Caco-2 (cell line): ENCODE measurements at regions not wholly inside any gene's neighbourhood (a gene's known extent, or its start where the extent isn't known, plus 50 kb on each side); places are given as distances from the start of the nearest gene placed in this dataset.

Source experiments
- BruUV-seq: library from RNA; stranded (reverse); fragments of 400-500 nt; replicated peaks from 2 replicates; lab custom pipeline; 2021; lab: Mats Ljungman, UMichigan
- CTCF ChIA-PET: fragments of 300-600 bp; sonication (Branson Sonifier 250); formaldehyde crosslinking; loops from one replicate; lab custom pipeline; 2022; ENCODE audit warnings: antibody characterized with exemption; lab: Charles Lee
- POLR2A ChIA-PET: fragments of 300-600 bp; sonication (Branson Sonifier 250); formaldehyde crosslinking; loops from one replicate; lab custom pipeline; 2022; ENCODE audit warnings: antibody characterized with exemption; lab: Charles Lee
- DNase-seq, 2 experiments: peaks; one replicate each; pipeline versions ENCODE4 v3.0.0 to v3.0.0-alpha.2; 2020 to 2022
- H3K27me3 ChIP-seq: replicated peaks from 2 replicates; pipeline ENCODE4 v1.6.0; 2011; ENCODE audit warnings: low read length; ENCODE audit not compliant: control insufficient read depth, insufficient read depth
- H3K36me3 ChIP-seq: 2 replicates; pipeline ENCODE4 v1.5.1; 2011; ENCODE audit warnings: low read length; ENCODE audit not compliant: control insufficient read depth, insufficient read depth
- H3K4me1 ChIP-seq: fragments of 250-450 bp; sonication (Bioruptor Pico); 2 replicates; pipeline ENCODE4 v1.5.1; 2020; ENCODE audit warnings: mild to moderate bottlenecking
- H3K4me3 ChIP-seq: 2 replicates; pipeline ENCODE4 v1.5.1; 2011; ENCODE audit warnings: low read depth, mild to moderate bottlenecking, control low read depth, low read length
- H3K9me3 ChIP-seq: fragments of 250-450 bp; sonication (Bioruptor Pico); 2 replicates; pipeline ENCODE4 v1.5.1; 2020; ENCODE audit warnings: mild to moderate bottlenecking, moderate library complexity
- H3K27ac Mint-ChIP-seq: one replicate; pipeline ENCODE4 v1.8.0; 2022; ENCODE audit warnings: mixed read lengths; ENCODE audit not compliant: unreplicated experiment
- H3K27me3 Mint-ChIP-seq: one replicate; pipeline ENCODE4 v1.8.0; 2022; ENCODE audit warnings: mixed read lengths; ENCODE audit not compliant: insufficient read depth, unreplicated experiment
- H3K36me3 Mint-ChIP-seq: one replicate; pipeline ENCODE4 v1.8.0; 2022; ENCODE audit warnings: mild to moderate bottlenecking, mixed read lengths; ENCODE audit not compliant: insufficient read depth, unreplicated experiment
- H3K4me1 Mint-ChIP-seq: one replicate; pipeline ENCODE4 v1.8.0; 2022; ENCODE audit warnings: low read depth, mixed read lengths; ENCODE audit not compliant: unreplicated experiment
- H3K4me3 Mint-ChIP-seq: one replicate; pipeline ENCODE4 v1.8.0; 2022; ENCODE audit warnings: mild to moderate bottlenecking, moderate library complexity, mixed read lengths; ENCODE audit not compliant: unreplicated experiment
- H3K9me3 Mint-ChIP-seq: one replicate; pipeline ENCODE4 v1.8.0; 2022; ENCODE audit warnings: mixed read lengths; ENCODE audit not compliant: unreplicated experiment
- CTCF ChIP-seq, 2 experiments: fragments of 200-600 bp in 1 of 2; IDR thresholded peaks; 1 replicate in 1 of 2; 2 replicates in 1 of 2; pipeline versions ENCODE4 v1.5.1 to v1.8.0; 2011 to 2022; ENCODE audit warnings: antibody characterized with exemption in 1 of 2, control low read depth in 1 of 2, inconsistent platforms in 1 of 2, low read depth in 1 of 2, low read length in 1 of 2, mild to moderate bottlenecking in 1 of 2, moderate library complexity in 1 of 2; ENCODE audit not compliant: insufficient read depth in 1 of 2, severe bottlenecking in 1 of 2, unreplicated experiment in 1 of 2
- intact Hi-C: fragments of 100-400 bp; cut with micrococcal nuclease; formaldehyde crosslinking; loops from one replicate; pipeline ENCODE4 v1.10.0; 2022; ENCODE audit not compliant: unreplicated experiment

DNA sequence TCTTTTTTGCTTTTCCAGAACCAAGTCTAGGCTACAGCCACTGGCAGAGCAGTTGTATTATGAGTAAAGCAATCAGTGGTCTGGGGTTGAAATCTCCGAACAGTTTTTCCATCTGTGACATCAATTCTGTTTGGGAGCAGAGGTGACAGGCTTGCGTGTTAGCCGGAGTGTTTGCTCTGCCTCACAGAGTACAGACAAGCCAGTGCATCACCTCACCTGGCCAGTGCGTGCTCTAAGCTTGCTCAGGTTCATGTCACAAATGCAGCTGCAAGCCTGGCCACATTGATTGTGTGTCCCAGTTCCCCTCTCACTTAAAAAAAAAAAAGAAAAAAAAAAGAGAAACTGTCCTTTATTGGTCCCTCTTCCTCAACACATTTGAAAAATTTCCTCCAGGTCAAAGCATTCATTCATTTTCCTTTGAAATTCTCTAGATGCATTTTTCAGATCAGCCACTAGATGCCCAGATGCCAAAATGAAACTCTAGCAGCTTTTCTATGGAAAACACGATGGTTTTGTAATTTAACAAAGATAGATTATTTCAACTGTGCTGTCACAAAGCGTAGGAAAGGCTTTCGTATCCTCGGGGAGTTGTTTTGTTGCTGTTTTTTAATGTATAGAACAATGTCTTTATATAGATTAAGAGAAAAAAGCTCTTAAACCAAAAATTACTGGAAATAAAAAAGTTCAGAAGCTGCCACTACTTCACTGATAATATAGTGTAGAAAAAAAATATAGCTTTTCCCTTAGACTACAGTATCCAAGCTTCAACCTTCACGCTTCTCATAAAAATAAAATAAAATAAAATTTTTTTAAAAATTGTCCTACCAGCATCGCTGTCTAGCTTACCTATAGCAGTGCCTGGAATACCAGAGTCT, 585.5 kb downstream of the TLE1 start:
- H3K36me3 Mint-ChIP-seq = no peaks in the 10 kb centered on the region
- H3K27ac Mint-ChIP-seq = no peak overlapping the region
- ChIA-PET CTCF (no interaction called here), POLR2A (no interaction called here)
- H3K4me3 Mint-ChIP-seq = no peak overlapping the region
- intact Hi-C loops = no loop called here
- no peaks in the 10 kb centered on the region for H3K36me3 ChIP-seq
- no peak for TF ChIP-seq CTCF (IDR thresholded peaks at IDR 0.05; ENCODE audit: insufficient read depth in 1 of 2, low read depth in 1 of 2, low read length in 1 of 2, severe bottlenecking in 1 of 2, unreplicated experiment in 1 of 2)
- no peak overlapping the region for H3K4me3 ChIP-seq
- no peaks in the 10 kb centered on the region for H3K27me3 ChIP-seq
- no peaks in the 10 kb centered on the region for H3K4me1 Mint-ChIP-seq
- H3K4me1 ChIP-seq = no peaks in the 10 kb centered on the region
- H3K9me3 Mint-ChIP-seq = no peaks in the 10 kb centered on the region
- H3K27me3 Mint-ChIP-seq = no peaks in the 10 kb centered on the region
- H3K9me3 ChIP-seq = no peaks in the 10 kb centered on the region
- DNase-seq = no peak
- BruUV-seq = no TSS peak

DNA sequence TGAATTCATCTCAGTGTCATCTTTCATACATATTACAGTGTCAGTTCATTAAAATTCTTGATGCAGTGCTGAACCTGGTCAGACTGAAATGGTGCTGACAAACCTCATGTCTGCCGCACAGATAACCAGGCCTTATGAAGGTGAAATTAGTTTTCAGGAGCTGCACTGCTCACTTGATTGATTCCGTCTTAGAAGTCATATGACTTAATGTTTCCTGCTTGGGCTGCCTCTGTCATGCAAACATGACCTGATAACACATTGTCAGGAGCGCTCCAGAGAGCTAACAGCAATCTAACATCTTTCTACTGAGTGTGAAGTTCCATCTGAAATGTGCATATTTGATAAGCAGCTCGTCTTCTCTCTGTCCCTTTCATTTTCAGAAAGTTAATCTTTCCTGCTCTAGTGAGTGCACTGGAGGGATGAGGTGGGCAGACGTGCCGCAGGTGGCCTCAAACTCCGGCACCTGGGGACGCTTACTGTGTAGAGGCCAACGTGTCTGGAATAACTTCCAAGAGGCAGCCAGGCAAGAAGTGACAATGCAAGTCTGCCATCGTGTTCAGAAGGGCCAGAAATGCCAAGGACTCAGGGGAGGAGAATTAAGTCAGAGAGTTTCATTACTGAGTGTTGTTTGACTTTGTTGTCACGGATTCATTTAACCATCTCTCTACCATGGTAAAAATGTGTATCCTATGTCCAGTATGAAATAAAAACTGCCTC, 592.1 kb downstream of the TLE1 start:
- no peaks in the 10 kb centered on the region for H3K27me3 Mint-ChIP-seq
- H3K27ac Mint-ChIP-seq = no peak overlapping the region
- ChIA-PET CTCF (no interaction called here), POLR2A (no interaction called here)
- H3K4me1 Mint-ChIP-seq = no peaks in the 10 kb centered on the region
- Histone ChIP-seq H3K36me3 (no peaks in the 10 kb centered on the region), H3K9me3 (no peaks in the 10 kb centered on the region), H3K4me1 (no peaks in the 10 kb centered on the region), H3K4me3 (no peak overlapping the region), H3K27me3 (no peaks in the 10 kb centered on the region)
- no peak overlapping the region for H3K4me3 Mint-ChIP-seq
- no peaks in the 10 kb centered on the region for H3K36me3 Mint-ChIP-seq
- no peak for TF ChIP-seq CTCF (IDR thresholded peaks at IDR 0.05; ENCODE audit: insufficient read depth in 1 of 2, low read depth in 1 of 2, low read length in 1 of 2, severe bottlenecking in 1 of 2, unreplicated experiment in 1 of 2)
- DNase-seq = no peak
- no peaks in the 10 kb centered on the region for H3K9me3 Mint-ChIP-seq
- intact Hi-C loops = no loop called here
- no TSS peak for BruUV-seq

GRCh38 chr9:81096625-81097024, 592.7 kb downstream of the TLE1 start:
- H3K4me3 Mint-ChIP-seq = no peak overlapping the region
- DNase-seq = no peak
- no peaks in the 10 kb centered on the region for H3K36me3 ChIP-seq
- H3K4me1 ChIP-seq = no peaks in the 10 kb centered on the region
- ChIA-PET CTCF (no interaction called here), POLR2A (no interaction called here)
- H3K36me3 Mint-ChIP-seq = no peaks in the 10 kb centered on the region
- TF ChIP-seq CTCF (IDR thresholded peaks at IDR 0.05; ENCODE audit: insufficient read depth in 1 of 2, low read depth in 1 of 2, low read length in 1 of 2, severe bottlenecking in 1 of 2, unreplicated experiment in 1 of 2) = no peak
- no peaks in the 10 kb centered on the region for H3K27me3 Mint-ChIP-seq
- no TSS peak for BruUV-seq
- no peaks in the 10 kb centered on the region for H3K4me1 Mint-ChIP-seq
- H3K27ac Mint-ChIP-seq = no peak overlapping the region
- intact Hi-C loops = no loop called here
- no peaks in the 10 kb centered on the region for H3K9me3 ChIP-seq
- H3K4me3 ChIP-seq = no peak overlapping the region
- H3K27me3 ChIP-seq = no peaks in the 10 kb centered on the region
- H3K9me3 Mint-ChIP-seq = no peaks in the 10 kb centered on the region
